Activated T-cell treated with anti-CD3 and anti-CD28 coated beads for 48 hours (primary cell): ENCODE measurements at regions not wholly inside any gene's neighbourhood (a gene's known extent, or its start where the extent isn't known, plus 50 kb on each side); places are given as distances from the start of the nearest gene placed in this dataset.

Source experiments
- DNase-seq: peaks from one replicate; pipeline ENCODE4 v3.0.0-alpha.2; 2020; ENCODE audit warnings: low read depth

DNA sequence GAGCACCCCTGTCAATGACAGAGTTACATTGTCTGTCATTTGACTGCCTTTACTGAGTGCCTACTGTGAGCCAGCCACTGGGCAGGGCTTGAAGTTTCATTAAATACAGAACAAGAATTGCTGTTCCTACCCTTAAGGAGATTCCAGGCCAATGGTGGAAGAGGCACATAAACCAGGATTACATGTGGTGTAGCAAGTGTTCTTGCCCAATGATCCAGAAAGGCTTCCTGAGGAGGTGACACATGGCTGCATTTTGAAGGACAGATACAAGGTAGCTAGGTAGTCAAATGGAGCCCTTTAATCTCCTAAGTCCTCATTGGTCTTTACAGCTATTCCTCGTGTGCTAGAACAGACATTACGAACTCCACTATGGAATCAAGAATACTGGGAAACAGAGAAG is 312.7 kb downstream of the ETAA1 start:
- DNase-seq: no peak

DNA sequence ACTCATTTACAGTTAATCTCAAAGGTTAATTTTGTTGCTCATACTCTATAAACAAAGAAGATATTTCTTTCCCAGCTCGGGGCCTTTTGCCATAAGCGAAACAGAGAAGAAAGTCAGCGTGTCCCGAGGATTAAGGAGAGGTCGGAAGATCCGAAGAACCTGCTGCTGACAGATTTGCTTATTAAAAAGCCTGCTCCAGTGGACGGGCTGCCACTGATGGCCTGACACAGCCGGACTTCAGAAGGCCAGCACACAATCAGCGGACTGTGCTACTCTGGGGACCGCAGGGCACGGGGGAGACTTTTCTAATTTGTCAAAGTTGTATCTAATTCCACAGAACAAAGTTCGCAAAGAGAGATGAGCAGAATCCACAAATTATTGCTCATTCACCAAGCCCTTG is 315.4 kb downstream of the ETAA1 start:
- no peak for DNase-seq

DNA sequence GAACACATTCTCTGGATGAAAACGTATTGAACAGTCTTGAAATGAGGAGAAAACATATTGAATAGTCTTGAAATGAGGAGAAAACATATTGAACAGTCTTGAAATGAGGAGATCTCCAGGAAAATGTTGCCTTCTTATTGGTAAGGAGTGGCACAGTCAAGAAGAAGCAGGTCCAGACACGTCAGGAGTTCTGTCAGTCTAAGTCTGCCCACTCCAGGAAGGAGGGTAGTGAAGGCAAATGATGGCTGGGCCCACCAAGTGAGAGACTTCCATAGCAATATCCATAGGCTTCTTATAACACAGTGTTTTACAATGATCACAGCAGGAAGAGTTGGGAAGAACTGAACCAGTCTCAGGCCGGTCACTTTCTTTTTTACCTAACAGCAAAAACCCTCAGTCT is 316.2 kb downstream of the ETAA1 start:
- no peak for DNase-seq

DNA sequence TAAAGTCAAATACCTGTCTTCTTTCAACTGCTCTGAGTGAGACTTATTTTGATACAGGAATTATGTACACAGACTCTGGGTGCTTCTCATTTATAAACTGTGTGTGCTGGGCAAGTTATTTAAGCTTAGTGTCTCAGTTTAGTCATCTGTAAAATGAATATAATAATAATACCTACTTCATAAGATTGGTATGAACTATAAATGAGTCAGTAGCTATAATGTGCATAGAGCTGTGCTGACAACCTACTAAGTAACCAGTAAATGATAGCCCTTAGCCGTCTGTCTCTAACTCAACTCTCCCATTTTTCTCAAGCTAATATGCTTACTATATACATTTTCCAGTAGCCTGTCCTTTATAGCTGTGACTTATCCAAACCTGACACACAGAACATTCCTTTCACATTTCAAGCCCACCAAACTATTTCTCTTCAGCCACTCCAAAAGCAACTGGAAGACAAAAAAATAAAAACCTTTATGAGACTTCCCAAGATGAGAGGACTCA is 319.8 kb downstream of the ETAA1 start:
- DNase-seq: no peak

DNA sequence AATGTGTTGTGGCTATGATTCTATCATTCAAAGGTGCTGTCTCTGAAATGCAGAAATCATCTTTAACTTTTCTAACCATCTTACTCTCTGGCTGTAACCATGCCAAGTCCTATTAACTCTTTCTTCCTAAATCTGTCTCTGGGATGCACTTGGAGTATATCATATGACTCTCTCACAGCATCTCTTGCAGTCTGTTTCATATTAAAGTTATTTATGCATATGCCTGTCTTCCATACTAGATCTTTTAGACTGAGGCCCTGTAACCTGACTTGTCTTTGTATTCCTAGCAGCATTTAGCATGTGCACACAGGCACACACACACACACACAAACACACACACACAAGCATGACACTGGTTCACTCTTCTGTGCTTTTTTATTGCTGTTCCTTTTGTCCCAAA is 320.6 kb downstream of the ETAA1 start:
- no peak for DNase-seq

DNA sequence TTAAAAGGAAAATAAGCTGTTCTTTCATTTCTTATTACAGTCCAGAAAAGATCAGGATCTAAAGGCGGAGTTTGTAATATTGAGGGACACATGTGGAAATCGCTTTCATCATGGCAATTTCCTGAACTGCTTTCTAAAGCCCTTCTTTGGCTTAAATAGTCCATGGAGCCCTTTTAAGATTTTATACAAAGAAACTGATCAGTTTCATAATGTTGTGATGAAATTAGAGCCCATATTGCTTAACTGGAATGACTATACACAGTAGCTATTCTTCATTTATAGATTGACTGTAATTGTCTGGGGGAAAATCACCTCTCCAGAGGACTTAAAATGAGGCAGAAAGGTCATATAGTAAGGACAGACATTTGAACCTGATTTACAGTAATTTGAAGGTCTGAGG is 322.2 kb downstream of the ETAA1 start:
- DNase-seq: no peak

DNA sequence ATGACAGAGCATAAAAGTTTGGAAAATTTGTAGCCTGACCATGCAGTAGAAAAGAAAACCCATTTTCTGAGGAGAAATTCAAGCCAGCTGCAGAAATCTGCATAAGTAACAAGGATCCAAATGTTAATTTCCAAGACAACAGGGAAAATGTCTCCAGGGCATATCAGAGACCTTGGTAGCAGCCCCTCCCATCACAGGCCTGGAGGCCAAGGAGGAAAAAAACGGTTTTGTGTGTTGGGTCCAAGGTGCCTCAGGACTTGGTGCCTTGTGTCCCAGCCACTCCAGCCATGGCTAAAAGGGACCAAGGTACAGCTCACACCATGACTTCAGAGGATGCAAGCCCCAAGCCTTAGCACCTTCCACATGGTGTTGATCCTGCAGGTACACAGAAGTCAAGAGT is 324.4 kb downstream of the ETAA1 start:
- no peak for DNase-seq

DNA sequence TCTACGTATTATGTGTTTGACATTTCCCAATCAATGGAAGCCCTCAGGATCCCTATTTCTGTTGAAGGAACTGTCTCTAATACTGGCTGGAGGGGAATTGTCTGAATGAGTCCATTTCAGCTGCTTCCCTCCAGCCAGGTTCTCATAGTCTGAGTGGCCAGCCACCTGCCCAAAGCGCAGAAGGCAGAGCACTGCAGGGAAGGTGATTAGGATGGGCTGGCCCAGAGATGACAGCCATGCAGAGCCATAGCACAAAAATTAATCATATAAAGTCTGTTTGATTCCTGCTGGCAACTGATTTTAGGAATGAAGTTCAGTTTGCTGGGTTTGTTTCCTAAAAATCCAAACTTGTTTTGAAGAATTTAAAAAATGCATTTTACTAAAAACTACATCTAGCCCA is 327.1 kb downstream of the ETAA1 start:
- DNase-seq: no peak

DNA sequence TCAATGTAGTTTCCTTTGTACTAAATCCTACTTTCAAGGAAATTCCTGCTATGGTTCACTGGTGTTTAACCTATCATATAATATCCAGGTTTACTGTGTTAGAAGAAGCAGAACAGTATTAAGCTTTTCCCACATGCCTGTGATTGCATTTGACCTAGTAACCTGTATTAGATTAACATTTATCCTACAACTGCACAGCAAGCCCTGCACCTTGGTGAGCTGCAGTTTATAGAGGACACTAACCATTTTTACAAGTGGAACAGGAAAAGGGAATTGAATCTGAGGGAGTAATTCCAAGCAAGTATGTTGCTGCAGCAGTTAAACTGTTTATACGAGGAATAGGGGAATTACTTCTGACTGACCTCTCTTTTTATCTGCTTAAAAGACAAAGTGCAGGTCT is 328.6 kb downstream of the ETAA1 start:
- DNase-seq: no peak

DNA sequence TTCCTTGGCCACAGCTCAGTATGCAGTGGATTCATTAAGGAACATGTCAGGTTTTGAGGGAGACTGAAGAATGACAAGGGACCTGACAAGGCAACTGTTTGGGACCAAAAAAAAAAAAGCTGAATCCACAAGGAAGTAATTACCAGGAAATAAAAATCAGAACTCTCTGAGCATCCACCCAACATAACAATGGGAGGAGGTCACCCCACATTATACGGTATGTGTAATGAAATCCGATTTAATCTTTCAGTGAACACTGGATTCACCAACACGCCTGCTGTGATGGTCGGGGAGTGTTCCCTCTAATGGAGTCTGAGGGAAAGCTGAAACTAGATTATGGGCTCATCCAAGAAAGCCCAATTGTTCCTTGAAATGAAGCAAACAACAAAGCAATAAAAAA is 329.3 kb downstream of the ETAA1 start:
- no peak for DNase-seq

DNA sequence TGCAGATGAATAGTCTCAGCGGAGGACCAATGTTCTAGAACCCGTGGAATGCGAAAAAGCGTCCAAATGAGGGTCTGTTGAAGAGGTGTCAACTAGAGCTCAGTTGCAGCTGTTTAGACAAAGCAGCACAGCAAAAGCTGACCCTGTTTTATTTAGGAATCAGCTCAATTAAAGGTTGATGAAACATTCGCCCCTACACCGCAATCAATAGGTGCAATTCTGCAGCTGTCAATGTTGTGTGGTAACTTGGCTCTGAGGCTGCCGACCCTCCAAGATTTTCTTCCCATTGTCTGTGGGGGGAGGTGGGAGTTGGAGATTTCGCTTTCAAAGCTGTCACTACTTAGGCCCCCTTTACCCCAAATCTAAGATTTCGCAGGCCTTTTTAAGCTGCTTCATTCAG is 330.0 kb downstream of the ETAA1 start:
- no peak for DNase-seq

DNA sequence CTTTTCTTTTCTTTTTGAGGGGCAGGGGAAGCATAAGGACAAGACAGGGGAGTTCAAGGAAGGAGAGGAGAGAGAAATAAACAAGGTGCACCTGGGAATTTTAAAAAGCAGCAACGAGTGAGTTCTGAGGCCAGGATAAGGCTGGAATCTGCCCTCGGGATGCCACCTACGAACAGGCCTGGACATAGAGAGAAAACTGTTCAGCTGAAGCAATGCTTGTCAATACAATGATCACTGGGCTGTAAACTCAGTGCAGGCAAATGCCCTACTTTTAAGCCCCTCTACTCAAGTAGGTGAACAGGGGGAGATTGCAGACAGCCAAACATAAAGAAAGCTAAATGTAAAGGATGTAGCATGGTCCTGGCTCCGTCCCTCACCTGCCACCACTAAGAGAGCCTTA is 330.5 kb downstream of the ETAA1 start:
- DNase-seq: no peak

DNA sequence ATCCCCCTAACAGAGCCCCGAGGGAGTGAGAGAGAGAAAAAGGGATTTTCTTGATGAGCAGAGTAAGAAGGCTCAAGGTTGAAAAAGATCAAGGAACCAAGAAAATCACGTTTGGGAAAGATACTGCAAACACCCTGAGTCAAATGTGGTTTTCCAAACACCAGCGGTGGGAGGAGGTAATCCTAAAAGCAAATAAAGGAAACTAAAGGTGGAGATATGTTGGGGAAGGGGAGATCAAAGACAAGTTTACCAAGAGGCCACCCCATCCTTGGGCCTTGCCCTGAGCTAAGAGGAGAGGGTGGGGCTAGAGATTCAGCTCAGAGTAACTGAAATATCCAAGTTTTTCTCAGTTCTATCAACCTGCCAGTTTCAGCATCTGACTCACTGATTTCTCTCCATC is 332.3 kb downstream of the ETAA1 start:
- no peak for DNase-seq

DNA sequence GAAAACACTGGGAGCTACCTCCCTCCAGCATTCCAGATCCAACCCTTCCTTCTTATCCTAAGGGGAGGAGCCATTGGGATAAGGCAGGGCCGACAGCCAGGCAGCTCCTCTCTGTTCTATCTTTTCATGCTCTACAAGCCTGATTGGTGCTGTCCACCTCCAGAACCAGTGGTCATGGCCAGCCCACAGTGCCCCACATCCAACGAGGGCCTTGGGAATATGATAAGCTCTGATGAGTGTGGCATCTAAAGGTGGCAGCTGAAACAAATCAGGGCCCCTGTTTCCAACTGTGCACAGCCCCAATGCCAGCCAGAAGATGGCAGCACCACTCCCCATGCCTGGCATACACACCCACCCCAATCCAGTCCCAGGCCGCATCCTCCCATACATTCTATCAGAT is 329.3 kb downstream of the C1D start:
- no peak for DNase-seq

DNA sequence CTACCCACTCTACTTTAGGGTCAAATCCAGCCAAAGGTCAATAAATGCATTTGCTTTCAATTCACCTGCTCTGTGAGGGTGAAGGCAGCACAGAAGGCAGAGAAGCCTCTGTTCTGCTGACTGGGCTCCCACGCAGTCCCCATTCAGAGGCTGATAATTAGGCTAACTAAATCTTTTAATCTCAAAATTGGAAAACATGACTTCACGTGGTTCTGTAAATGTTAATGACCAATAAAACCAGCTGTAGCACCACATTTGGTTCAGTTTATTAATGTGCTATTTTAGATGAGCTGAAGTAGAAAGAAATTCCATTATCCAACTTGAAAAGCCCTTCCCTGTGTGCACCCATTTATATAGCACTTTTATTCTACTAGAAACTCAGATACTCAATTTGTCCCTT is 310.6 kb downstream of the C1D start:
- DNase-seq: no peak

DNA sequence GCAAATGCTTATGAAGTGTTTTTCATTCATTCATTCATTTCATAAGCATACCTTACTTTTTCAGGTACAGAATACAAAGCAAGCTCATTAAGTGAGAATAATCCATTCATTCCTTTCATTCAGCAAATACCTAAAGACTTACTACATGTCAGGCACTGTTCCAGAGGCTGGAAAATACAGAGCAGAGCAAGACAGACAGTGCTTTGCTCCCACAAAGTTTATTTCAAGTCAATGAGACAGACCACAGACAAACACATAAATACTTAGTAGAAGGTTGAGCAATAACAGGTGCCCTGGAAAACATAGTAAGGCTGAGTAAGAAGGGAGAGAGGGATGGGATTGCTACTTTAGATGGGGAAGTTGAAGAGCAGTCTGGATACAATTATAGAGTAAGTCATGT is 309.8 kb downstream of the C1D start:
- DNase-seq: no peak

DNA sequence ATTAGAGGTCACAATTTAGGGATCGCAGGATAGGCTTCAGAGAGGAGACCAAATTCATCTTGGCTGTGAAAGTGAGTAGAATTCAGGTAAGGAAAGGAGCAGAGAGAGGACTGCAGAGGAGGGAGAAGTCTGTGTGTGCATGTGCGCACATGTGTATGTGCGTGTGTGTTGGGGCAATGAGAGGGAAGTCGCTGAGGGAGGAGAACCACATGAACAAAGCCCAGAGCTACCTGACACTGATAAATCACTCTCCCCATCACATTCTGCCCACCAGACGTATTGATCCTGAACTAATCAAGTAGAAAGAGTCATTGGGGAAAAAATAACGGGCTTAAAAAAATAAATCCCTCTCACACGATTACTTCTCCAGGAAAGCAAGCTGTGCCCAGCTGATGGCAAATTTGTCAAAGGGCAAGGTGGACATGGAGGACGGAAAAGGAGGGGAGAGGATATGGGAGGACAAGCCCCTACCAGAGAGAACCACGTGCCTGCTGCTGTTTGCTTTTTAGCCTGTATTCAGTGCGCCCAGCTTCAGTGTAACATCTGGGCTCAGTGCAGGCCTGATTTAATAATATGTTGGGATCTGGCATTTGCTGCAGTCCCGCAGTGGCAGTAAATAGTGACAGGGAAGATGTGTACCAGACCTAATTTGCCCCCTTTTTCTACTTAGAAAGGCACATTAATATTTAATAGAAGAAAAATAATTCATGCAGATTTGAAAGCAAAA is 307.5 kb downstream of the C1D start:
- DNase-seq: no peak

DNA sequence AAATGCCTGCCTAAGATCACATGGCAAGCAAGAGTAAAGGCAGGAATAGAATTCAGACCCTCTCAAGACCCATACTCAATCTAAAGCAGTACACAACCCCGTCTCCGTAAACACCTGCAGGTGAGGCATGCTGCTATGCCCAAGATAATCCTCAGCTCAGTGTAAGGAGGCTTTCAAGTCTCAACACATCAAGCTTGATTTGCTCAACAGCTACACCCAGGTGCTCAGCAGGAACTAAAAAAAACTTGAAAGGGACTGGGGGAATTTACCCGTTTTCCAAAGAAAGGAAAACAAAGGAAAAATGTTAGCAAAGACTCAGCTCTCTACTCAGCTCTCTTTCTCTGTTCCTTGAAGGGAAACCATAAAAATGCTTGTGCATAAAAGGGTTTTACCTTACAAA is 301.8 kb downstream of the C1D start:
- no peak for DNase-seq

DNA sequence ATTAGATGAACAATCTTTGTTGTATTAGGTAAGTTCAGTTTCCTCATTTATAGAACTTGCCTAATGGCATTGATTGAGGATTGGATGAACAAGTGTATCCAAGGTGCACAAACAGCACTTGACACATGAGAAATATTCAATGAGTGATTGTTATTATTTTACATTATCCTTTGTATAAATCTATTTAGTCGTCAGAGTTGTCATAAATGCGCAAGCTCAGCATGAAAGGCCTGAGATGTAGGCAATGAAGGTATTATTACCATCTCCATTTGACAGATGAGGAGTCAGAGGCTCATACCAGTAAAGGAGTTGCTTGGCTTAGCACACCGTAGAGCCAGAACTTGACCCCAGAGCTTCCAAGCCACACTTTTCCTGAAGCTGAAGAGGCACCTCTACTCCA is 291.4 kb downstream of the C1D start:
- DNase-seq: no peak

DNA sequence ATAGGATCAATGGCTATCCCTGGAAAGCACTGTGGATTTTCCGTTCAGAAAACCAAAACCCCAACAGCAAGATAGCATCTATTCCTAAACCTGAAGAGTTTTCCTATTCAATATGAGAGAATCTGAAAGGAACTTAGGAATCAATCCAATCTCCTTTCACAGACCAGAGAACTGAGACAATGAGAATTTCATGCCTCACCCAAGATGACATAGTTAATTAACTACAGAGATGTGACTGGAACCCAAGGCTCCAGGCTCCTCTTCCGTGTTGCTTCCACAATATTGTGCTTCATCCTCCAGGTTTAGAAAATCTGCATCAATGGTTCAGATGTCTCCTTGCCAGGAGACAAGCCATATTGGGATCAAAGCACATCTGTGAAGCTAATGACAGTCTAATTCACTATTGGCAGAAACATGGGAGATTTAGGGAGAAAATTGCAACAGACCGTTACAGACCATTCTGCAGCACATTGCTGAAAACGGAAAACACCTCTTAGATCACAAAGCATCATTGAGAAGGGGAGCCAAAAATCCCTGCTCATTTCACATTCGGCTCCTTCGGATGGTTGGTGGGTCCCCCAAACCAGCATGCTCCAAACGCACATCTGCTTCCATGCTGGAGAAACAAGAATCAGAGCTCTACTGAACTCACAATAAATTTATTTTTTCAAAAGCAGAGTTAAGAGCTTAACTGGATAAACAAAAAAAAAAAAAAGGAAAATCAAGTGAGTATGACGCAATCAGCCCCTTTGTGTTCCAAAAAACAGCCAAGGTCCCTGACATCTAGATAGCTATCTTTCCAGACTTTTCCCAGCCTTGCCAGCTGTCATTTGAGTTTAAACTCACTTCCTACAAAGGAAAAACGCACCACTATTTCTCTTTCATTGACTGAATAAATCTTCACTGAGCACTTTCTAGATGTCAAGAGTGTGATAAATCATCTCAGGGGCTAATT is 290.3 kb downstream of the C1D start:
- no peak for DNase-seq

DNA sequence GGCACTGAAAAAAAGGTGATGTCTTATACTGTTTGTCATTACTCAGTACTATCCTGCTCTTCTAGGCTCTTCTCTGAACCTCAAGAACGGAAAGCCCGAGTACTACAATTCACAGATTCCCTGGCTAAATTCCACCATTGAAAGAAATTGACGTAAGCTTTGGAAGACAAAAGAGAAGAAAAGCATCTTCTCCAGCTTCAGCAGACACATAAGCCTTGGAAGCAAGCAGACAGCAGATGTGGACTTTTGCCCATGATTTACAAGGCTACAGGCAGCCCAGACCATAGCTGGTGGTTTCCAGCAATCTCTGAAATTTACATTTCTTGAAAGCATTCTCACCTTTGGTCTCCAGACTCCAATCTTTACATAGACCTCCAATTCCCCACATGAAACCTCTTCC is 289.0 kb downstream of the C1D start:
- DNase-seq: no peak

DNA sequence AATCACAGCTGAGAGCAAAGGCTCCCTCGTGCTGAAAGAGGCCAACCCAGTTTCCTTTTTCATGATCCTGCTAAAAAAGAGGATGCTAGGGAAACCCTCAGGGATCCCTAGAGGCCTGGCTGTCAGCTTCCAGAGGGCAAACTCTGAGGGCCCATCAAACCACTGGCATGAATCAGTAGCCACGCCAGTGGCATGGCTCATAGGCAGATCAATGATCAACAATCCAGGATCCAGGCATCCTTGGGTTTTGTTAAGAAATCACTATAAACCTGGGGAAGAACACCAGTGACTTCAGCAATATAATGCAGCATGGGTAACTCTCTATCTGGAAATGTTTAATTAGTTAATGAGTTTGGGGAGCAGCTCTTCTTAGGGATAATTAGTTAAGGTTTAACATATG is 286.5 kb downstream of the C1D start:
- no peak for DNase-seq

DNA sequence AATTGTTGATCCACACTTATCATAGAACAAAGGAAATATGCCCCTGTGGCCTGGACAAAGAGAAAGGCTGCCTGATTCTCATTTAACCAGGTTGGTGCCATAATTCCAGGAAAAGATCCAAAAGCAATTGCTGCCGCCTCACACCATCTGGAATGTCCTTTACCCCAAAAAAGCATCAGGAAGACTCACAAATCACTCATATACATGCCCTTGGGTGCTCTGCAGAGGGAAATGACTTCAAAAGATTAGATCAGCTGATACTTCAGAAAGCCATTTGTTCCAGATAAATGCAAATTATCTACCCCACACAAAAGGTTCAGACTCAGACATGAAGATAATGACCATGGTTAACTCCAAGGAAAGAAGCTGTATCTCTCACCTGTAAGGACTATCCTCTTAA is 285.8 kb downstream of the C1D start:
- no peak for DNase-seq
